Breast epithelium (tissue), 3 donors: ENCODE measurements at regions not wholly inside any gene's neighbourhood (a gene's known extent, or its start where the extent isn't known, plus 50 kb on each side); places are given as distances from the start of the nearest gene placed in this dataset.

ENCODE experiments used
- POLR2A ChIP-seq: fragments of 450-650 bp; IDR thresholded peaks from one replicate; pipeline ENCODE4 v1.6.1; 2016; ENCODE audit warnings: antibody characterized with exemption, mild to moderate bottlenecking, moderate library complexity
- POLR2AphosphoS5 ChIP-seq, 3 donors: sonication (generic); formaldehyde crosslinking; IDR thresholded peaks; one replicate each; pipeline ENCODE4 v1.6.1; 2017; ENCODE audit warnings: antibody characterized with exemption in 3 of 3
- TF ChIP-seq, protein P1 (sequence below), 3 donors: fragments of 450-650 bp; IDR thresholded peaks; one replicate each; pipeline ENCODE4 v1.5.1; 2016 to 2017; ENCODE audit warnings: antibody characterized with exemption in 3 of 3, mild to moderate bottlenecking in 3 of 3, moderate library complexity in 3 of 3

DNA sequence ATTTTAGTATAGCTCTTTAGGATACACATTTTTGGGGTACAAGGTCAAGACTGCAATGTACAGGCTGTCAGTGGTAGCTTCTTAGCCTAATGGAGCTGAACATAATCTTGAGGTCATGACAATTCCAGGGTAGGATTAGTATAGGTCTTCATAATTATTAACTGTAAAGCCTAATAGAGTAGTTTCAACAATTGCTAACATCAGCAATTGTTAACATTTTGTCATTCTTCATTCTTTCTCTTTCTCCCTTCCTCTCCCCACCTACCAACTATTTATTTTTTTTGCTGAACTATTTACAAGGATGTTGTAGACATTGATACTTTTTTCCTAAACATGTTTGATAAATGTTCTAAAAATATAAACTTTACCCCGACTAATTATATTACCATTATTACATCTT lies 461.3 kb upstream of the DCC start:
- no peak for TF ChIP-seq POLR2A
- TF ChIP-seq, protein P1, sequence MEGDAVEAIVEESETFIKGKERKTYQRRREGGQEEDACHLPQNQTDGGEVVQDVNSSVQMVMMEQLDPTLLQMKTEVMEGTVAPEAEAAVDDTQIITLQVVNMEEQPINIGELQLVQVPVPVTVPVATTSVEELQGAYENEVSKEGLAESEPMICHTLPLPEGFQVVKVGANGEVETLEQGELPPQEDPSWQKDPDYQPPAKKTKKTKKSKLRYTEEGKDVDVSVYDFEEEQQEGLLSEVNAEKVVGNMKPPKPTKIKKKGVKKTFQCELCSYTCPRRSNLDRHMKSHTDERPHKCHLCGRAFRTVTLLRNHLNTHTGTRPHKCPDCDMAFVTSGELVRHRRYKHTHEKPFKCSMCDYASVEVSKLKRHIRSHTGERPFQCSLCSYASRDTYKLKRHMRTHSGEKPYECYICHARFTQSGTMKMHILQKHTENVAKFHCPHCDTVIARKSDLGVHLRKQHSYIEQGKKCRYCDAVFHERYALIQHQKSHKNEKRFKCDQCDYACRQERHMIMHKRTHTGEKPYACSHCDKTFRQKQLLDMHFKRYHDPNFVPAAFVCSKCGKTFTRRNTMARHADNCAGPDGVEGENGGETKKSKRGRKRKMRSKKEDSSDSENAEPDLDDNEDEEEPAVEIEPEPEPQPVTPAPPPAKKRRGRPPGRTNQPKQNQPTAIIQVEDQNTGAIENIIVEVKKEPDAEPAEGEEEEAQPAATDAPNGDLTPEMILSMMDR (IDR thresholded peaks at IDR 0.05), result no peak
- TF ChIP-seq POLR2AphosphoS5 (IDR thresholded peaks at IDR 0.05), result no peak
